Hematopoietic multipotent progenitor cell treated with erythropoietin and hydrocortisone succinate and interleukin-3 and kit ligand, for 6 days (in vitro differentiated cells): ENCODE measurements at regions not wholly inside any gene's neighbourhood (a gene's known extent, or its start where the extent isn't known, plus 50 kb on each side); places are given as distances from the start of the nearest gene placed in this dataset.

Experiments
- DNase-seq: peaks from one replicate; pipeline ENCODE4 v3.0.0-alpha.2; 2015

DNA sequence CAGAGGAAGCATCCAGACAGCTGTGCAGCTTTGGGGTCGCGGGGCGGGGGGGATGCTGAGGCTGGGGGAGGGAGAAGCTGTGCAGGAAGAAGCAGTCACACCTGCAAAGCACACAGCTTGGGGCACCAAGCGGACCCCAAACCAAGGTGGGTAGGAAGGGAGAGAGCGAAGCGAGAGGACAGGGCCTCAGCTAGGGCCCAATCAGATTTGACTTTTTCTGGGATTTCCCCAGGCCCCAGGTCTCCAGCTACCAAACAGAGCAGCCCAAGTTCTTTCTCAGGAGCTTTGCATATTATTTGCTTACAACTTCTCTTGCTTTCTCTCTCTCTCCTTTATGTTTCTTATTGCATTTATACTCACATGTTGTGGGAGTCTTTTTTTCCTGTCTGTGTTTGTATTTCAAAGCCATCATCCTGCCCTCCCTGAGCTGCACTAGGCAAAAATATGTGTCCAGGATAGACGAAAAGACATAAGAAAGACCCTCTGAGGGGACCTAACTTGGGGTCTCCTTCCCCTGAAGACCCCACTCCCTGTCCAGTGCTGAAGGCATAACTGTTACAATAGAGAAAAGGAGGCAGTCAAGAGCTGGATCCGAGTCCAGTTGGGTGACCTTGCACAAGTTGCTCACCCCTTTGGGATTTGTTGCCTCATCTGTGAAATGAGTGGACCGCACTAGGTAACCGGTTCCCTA lies 50.6 kb upstream of the SMNDC1 start:
- no peak for DNase-seq

DNA sequence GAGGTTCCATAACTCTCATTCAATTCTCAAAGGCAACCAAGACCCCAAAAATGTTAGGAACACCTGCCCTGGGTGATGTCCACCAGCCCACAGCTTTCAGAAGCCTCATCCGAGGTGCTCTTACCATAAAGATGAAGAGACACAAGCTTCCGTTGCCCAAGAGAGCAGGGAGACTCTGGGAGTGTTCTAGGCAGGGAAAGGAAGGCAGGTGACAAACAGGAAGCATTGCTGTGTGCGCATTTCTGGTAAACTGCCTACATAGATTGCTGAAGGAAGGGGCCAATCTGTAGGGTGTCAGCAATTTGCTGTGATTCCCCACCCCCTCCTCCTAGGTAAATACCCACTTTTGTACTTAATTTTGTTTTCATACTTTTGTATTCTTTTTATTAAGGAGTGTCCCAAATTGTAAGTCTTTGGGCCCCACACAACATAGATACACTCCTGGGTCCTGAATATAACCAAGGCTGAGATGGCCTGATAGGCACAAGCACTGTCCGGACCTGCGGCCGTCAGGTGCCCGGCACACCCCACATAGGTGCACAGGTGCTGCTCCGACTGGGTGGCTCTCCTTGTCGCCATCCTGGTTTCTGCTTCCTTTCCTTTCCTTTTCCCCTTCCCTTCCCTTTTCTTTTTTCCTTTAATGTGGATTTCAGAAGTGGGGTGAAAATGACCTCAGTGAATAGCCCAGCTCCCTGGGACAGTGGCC lies 51.4 kb upstream of the SMNDC1 start:
- DNase-seq: no peak

DNA sequence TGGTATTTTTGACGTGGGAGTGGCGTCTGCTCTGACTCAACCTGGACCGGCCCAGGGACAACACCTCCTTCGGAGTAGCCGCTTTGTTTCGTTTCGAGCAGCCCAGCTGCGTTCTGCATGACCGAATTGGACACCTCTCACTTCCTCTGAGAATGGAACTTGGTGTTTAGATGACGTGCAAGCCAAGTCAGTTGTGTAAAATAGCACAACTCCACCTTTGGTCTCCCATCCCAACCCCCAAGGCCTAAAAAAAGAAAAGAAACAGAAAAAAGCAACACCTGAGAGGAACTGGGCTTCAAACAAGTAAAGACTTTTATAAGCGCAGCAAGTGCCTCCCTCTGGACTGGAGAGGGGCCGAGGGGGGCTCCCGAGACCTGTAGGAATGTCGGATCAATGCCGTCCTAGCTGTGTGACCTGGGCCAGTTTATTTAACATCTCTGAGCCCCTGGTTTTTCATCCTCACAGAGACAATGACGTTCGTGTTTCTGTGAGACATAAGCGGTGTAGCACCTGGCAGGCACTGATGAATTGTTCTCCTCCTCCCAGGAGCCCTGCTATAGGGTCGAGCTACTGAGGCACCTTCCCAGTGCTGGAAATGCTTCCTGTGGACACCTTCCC lies 52.0 kb upstream of the SMNDC1 start:
- DNase-seq: no peak

DNA sequence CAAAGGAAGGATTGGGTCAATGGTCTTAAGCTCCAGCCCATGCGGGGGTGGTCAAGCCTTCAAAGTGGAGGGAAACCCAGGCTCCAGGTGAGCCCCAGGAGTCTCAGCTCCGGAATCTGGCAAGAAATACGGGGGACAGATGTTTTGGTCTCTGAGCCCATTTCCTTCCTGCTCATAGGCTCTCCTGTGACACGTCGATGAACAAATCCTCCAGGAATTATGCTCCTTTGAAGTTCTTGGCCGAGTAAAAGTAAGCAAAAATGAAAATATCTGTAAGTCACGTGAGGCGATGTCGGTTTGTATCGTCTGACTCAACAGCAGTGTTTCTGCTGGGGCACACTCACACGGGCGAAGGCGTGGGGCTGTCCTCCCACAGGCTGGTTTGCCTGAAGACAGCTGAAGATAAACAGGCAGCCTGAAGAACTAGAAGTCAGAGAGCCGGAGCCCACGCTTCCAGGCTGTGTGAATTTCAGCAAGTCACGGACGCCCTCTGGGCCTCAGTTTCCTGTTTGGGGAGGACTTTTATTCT lies 52.6 kb upstream of the SMNDC1 start:
- no peak for DNase-seq

DNA sequence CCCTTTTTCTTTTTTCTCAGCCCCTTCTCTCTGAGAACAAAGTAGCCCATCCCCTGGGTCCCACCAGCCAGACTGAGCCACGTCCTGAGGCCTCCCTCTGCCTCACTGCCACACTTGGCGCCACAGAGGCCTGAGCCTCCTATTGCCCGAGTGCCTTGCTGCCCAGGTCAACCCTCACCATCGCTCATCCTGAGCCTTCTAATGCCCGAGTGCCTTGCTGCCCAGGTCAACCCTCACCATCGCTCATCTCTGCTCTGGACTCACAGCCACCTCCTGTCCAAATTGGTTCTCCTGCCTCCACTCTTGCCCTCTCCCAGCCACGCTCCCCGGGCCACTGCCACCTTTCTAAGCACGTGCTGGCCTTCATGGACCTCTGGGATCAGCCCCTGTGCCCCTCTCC lies 53.2 kb upstream of the SMNDC1 start:
- DNase-seq: no peak

DNA sequence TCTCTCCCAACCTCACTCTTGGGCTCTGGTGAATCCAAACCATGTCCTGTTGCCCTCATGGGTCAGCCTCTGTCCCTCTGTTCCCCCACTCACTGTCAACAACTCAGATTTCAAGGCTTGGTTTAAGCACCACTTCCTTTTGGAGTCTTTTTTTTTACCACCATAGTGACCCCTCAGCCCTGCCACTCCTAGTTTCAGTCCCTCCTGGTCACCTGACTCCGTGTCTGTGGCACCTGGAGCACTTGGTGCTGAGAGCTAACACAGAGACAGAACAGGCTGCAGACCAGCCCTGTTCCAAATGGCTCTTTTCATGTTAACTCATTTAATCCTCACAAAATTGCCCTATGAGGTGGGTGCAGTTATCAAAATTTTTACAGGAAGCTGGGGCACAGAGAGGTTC lies 53.6 kb upstream of the SMNDC1 start:
- no peak for DNase-seq

DNA sequence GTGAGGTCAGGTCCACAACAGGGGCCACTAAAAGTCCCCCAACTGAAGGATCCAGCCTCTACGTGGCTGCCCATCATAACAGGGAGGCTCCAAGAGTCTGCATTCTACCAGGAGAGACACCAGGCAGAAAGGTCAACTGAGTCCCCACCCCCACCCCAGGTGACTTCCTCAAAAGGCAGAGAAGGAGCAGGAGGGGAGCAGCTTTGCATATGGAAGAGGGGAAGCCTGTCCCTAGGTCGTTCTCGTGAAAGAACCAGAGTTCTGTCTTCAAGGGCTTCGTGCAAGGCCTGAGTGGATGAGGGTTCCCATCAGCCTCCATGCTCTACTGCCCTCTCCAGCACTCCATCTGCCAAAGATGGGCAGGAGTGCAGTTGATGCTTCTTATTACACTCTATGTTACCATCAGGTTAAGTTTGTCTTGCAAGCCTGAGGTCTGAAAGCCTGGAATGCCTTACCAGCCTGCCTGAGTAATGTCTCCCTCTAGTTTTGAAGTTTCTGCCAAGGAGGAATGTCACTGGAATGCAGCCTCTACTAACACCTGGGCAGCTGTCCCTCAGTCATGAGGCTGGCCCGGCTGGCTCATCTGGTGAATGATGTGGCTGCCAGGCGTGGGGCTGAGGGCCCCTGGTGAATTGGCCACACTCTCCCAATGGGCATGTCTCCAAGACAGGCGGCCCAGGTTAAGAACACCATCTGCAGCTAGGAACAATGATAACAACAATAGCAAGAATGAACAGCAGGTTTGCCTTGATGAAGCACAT lies 54.3 kb upstream of the SMNDC1 start:
- no peak for DNase-seq

DNA sequence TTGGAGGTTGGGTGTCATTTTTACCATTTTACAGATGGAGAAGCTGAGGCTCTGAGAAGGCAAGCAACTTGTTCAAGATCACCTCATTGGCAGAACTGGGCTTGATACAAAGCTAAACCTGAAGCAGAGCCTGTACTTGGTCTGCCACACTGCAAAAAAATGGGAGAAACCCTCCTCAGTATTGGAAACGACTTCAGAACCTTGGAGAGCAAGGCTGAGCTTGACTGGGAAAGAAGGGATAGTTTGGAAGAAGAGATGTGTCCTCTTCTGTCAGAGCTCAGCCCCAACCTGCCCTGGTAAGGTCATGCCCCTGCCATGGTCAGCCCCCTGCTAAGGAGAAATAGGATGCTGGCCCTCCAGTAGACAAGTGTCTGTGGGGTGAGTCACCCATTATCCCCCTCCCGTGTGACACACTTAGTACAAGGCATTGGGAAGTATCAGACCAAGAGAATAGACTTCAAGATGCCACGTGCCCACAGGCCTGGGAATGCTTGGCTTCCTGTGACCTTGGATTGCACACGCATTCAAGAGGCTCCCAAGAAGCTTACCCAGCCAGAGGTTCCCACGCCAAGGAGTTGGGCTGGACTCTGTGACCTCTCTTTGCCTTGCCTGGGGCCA lies 56.2 kb upstream of the SMNDC1 start:
- no peak for DNase-seq

DNA sequence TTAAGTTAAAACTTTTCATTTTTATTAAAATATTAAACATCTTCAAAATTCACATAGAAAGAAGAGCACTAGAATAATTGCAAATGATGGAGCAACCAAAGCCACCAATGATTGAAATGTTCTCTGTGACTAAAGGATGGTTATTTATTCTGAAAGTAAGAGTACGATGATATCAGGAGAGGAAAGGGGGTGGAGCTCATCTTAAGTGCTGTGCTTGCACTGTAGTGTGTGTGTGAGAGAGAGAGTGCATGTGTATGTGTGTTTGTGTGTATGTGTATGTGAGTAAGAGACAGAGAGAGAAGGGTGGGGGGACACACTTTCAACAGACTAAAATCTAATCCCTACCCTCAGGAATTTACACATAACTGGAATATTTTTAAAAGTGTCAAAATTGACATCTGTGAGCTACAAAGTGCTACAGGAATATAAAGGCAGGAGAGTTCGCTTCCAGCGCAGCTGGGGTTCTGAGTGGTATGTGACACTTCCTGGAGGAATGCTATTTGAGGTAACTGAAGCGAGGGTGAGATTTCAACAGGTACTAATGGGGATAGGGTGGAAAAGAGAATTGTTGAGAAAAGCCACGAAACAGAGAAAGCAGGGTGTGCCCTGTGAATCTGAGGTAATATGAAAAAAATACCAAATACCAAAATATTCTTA lies 57.2 kb upstream of the SMNDC1 start:
- no peak for DNase-seq

DNA sequence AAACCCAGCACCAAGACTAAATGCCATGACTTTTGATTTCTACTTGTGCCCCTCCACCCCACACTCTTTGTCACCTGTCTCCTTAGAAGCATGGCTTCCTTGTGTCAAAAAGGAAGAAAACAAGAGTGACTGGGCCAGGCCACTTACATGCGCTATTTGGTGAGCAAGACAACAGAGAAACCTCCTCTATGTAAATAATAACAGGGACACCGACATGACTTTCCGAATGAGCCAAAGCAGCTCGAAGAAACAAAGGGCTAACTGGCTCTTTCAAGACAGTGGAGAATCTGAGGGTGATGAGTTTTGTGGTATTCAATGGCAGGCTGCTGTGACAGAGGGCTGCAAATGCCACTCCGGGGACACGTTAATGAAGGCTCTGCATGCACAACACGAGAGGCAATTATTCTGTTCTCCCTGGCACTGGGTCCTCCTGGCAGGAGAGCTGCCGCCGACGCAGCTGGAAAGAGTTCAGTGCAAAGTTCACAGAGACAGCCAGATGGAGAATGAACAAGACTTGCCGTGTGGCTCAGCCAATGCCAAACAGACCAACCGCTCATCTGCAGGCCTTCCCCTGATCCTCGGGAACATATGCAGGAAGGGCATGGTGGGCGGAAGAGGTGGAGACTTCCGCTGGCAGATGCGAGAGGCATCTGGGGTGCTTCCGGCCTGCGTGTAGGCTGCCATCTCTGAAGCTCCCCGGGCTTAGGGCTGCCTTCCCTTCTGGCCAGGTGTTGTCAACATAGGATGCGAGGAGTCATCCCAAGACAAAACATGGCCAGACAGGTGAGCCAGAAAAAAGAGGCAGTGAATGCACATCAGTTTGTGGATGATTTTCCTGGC lies 59.1 kb upstream of the SMNDC1 start:
- DNase-seq: no peak

DNA sequence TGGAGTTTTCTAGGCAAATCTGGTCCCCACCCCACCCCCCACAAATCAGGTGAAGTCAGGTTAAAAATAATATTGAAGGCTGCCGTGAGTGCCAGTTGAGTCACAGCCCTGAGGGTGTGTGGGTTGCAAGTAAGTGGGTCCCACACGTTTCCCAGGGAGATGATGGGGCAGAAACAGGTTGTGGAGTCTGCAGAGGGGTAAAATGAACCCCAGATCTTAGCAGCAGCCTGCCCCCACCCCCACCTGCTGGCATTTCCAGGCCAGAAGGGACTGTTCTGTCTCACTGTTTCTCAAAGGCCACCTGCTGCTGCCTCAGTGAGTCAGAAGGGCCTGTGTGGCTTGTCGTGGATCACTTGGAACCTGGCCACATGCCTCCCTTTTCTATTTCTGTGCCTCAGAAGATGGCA lies 59.8 kb upstream of the SMNDC1 start:
- DNase-seq: no peak

DNA sequence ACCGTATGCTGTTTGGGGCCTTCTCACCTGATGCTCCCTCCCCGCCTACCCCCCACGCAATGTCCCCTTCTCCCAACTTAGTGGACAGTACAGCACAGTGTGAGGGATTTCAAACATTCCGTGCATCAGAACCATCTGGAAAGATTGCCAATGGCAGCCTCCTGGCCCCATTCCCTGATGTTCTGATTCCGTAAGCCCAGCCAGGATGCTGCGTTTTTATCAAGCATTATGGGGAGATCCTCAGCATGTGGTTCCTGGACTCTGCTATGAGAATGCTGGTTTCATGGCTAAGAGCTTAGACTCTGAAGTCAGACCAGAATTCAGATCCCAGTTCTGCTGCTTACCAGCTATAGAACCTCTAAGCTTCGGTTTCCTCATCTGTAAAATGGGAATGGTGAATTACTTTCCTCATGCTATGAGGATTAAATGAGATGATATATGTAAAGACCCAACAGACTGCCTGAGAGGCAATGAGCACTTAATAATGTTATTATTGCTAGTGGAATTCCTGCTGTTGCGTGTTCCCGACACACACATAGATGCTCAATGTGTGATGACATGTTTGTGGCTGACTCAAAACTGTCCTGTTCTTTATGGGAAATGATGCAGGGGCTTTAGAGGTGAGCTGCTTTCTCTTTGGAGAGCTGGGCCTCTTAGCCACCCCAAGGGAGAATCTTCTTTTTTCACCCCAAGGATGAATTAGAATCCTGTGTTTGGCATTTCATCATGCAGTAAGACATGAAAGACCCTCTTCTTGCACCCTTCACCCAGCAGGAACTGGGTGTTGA lies 60.8 kb upstream of the SMNDC1 start:
- DNase-seq: no peak

DNA sequence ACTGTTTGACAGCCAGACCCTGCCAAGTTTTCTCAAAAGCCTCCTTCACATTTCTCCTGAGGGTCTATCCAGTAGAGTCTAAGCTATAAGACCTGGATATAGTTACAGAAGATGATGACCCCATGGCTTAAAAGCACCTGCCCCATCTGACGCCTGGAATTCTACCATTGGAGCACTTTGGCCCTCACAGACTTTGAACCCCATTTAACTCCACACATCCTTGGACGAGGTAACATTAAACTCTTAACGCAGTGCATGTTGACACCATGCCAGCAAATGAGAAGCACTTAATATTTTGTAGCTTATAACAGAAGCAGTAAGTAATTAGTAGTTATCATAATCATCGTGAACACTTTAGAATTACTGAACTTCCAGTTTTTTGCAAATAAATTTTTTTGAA lies 61.9 kb upstream of the SMNDC1 start:
- DNase-seq: no peak

DNA sequence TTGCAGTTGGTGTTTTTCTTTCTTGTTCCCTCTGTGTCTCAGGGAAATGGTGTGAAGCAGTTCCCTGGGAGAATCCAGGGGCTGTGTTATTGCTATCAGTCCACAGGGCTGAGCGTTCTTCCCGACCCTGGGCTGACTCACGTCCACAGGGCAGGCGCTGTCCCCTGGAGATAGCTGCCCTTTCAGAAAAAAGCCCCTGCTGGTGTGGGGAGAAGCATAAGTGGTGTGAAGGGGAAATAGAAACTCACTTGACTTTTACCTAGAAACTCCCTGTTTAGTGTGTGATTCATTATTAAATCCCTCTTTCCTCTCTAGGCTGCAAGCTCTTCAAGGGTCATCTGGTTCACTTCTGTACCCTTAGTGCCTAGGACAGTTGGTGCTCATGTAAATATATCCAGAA lies 63.3 kb upstream of the SMNDC1 start:
- DNase-seq: no peak

DNA sequence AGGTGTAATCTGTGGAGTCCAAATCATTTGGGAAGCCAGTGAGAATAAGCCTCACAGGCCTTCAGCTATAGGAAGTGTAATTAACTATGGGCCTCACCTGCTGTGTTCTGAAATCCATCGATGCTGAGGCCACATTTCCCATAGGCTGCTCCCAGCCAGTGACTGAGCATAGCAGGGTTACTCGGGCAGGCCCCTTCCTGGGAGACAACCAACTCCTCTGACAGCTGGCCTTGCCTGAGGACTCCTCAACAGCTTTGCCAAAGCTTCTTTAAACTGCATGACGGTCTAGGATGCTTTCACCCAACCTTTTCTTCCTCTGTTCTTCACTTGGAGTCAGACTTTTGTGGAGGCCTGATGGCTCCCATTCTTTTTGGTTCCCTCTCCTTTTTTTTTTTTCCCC lies 63.8 kb upstream of the SMNDC1 start:
- DNase-seq: no peak

DNA sequence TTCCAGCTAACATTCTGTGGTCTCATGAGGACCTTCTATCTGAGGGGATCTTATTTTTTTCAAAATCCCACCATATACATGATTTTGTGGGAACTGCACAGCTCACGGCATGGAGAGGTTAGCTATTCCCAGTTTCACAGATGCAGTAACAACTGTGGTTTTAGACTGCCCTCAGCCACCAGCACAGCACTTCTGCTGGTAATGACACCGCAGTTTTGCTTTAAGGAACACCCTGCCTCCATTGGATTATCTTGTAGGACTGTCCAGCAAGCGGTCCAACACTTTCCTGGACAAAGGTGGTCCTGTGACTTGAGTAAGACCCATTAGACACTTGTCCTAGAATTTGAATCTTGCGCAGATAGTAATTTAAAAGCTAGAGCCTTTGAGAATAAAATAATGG lies 65.3 kb upstream of the SMNDC1 start:
- DNase-seq: peak; percentile 28

DNA sequence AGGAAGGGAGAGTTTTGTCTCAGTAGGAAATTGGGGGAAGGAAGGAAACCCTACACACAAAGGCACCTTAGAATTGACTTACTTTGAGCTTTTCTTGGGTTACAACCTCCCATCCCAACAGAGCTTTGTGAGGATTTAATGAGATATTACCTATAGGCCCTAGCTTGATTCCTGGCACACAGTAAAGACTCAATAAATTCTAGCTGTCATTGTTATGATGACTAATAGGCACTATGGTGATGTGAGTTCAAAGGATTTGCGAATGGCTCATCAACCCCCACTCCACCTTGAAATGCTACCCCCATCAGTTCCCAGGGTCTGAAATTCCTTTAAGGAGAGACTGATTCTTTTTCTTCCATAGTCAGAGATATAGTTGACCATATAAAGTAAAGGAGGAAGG lies 67.9 kb upstream of the SMNDC1 start:
- no peak for DNase-seq

DNA sequence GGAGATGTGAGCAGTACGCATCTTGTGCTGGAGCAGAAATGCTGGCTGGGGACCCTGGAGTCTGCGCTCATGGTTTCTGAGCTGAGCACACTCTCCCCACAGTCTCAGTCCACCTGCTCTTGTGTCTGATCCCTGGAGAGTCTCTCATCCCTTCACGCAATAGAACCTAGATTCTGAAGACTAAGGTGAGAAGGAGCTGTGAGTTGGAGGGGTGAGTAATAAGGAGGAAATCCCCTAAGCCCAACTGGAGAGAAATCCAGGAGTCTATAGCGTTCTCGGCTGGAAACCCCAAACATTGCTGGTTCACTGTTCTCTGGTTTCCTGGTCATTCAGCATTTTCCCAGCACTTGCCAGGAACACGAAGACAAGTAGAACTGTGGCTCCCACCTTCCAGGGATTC lies 68.3 kb upstream of the SMNDC1 start:
- DNase-seq: no peak

DNA sequence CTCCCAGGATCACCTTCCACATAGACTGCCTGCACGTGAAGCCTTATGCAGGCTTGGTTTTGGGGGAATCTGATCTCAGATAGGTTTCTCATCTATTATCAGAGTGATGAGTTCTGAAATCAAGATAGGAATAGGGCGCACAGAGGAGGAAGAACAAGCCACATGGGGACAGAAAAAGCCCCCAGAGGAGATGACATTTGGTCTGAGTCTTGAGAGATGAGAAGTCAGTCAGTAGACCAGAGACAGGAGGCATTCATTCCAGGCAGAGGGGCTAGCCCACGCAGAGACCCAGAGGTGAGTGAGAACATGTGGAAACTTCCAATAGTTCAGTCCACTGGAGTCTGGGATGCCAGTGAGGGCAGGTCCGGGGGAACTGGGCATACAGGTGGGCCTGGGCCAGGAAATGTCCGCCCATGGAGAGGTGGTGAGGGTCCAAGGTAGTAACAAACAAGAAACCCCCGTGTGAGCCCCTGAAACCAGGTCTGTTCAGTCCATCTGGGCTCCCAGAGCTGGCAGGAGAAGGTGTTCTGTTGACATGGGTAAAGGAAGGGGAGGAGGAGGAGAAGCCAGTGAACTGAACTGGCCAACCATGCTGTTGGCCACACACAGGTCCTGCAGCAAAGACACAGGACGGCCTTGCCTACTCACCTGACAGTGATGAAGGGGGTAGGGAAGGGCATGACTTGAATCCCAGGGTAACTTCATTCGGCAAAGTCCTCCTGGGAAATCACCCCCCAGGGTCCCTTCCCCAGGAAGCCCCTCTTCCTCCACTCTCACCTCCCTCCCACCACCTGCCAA lies 69.3 kb upstream of the SMNDC1 start:
- no peak for DNase-seq

DNA sequence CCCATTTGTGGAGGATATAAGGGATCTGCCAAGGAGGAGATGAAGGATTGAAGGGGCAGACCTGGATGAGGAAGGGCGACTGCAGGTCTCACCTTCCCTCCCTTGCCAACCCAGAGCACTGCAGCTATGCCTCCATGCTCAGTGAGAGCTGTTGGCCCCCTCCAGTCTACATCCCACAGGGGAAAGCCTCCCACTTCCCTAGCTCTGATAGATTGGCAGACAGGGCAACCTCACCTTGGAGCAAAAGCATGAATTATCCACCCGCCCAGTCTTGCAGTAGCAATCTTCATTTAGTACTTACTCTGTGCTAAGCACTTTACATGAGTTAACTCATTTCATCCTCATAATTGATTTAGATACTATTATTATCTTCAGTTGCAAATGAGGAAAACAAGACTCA lies 70.4 kb upstream of the SMNDC1 start:
- DNase-seq: no peak
